Sigmoid colon (tissue), 6 donors: ENCODE measurements at regions not wholly inside any gene's neighbourhood (a gene's known extent, or its start where the extent isn't known, plus 50 kb on each side); places are given as distances from the start of the nearest gene placed in this dataset.

ENCODE experiments used
- DNase-seq: peaks from one replicate; pipeline ENCODE4 v3.0.0-alpha.2; 2019
- H3K27ac ChIP-seq, 4 donors: fragments of 200-600 bp; sonication (generic); one replicate each; pipeline ENCODE4 v1.5.1; 2016 to 2019; ENCODE audit warnings: mild to moderate bottlenecking in 1 of 4
- H3K27me3 ChIP-seq, 3 donors: fragments of 200-600 bp; sonication (generic); one replicate each; pipeline ENCODE4 v1.5.1; 2019; ENCODE audit warnings: mild to moderate bottlenecking in 1 of 3
- H3K36me3 ChIP-seq, 4 donors: fragments of 200-600 bp; sonication (generic); one replicate each; pipeline ENCODE4 v1.5.1; 2016 to 2019
- H3K4me1 ChIP-seq, 4 donors: fragments of 200-600 bp; sonication (generic); one replicate each; pipeline ENCODE4 v1.5.1; 2017 to 2019
- H3K4me3 ChIP-seq, 4 donors: fragments of 200-600 bp; sonication (generic); one replicate each; pipeline ENCODE4 v1.5.1; 2017 to 2019; ENCODE audit warnings: mild to moderate bottlenecking in 2 of 4, moderate library complexity in 1 of 4
- H3K9me3 ChIP-seq, 4 donors: fragments of 200-600 bp in 3 of 4; sonication (generic) in 3 of 4; one replicate each; pipeline versions ENCODE4 v1.5.1 to v1.6.1; 2013 to 2019
- CTCF ChIP-seq, 4 experiments: fragments of 450-650 bp in 3 of 4; fragments of 200-600 bp in 1 of 4; IDR thresholded peaks; one replicate each; pipeline ENCODE4 v1.5.1; 2016 to 2019; ENCODE audit warnings: antibody characterized with exemption in 4 of 4, mild to moderate bottlenecking in 3 of 4, moderate library complexity in 2 of 4
- EP300 ChIP-seq, 4 donors: sonication (generic); formaldehyde crosslinking; IDR thresholded peaks; one replicate each; pipeline ENCODE4 v1.6.1; 2017; ENCODE audit warnings: antibody characterized with exemption in 4 of 4
- POLR2A ChIP-seq, 2 donors: fragments of 450-650 bp; IDR thresholded peaks; one replicate each; pipeline ENCODE4 v1.6.1; 2016; ENCODE audit warnings: antibody characterized with exemption in 2 of 2, mild to moderate bottlenecking in 2 of 2, moderate library complexity in 2 of 2
- POLR2AphosphoS5 ChIP-seq, 4 donors: sonication (generic); formaldehyde crosslinking; IDR thresholded peaks; one replicate each; pipeline ENCODE4 v1.6.1; 2017; ENCODE audit warnings: antibody characterized with exemption in 4 of 4
- WGBS, 2 donors: extraction: QIAGEN DNeasy Blood & Tissue Kit; methylation state at CpG; one replicate each; pipeline ENCODE4 v1.1.7; 2013; 5-methylcytosine and 5-hydroxymethylcytosine counted together
- intact Hi-C: fragments of 100-400 bp; cut with DNase I; formaldehyde crosslinking; loops from one replicate; pipeline ENCODE4 v1.15.1; 2023
- donor health status: healthy with polysubstance abuse.
- donor health status: healthy.

- DNase-seq, result no peak
- TF ChIP-seq POLR2A (IDR thresholded peaks at IDR 0.05), result no peak
- no peak for TF ChIP-seq CTCF (IDR thresholded peaks at IDR 0.05)
- no peak for TF ChIP-seq EP300 (IDR thresholded peaks at IDR 0.05)
- no peak for TF ChIP-seq POLR2AphosphoS5 (IDR thresholded peaks at IDR 0.05)
- intact Hi-C loops, result no loop called here
- Histone ChIP-seq H3K27me3 (no peaks in the 10 kb centered on the region), H3K36me3 (no peaks in the 10 kb centered on the region), H3K27ac (no peak overlapping the region), H3K4me3 (no peak overlapping the region), H3K4me1 (peaks cover 0 to 13% (median 4%) of the 10 kb centered on the region in 4 donors), H3K9me3 (no peaks in the 10 kb centered on the region)
- WGBS, 2 donors, result 56 to 62% methylated on average over 5 of the region's 5 CpGs
Observed at GRCh38 chr10:117448802-117449201, 73.6 kb upstream of the PDZD8 start.

- H3K27me3 ChIP-seq, result no peaks in the 10 kb centered on the region
- H3K9me3 ChIP-seq, result no peaks in the 10 kb centered on the region
- peaks cover 0 to 33% (median 17%) of the 10 kb centered on the region in 4 donors for H3K4me1 ChIP-seq
- no peak for DNase-seq
- no peak overlapping the region for H3K4me3 ChIP-seq
- TF ChIP-seq CTCF (IDR thresholded peaks at IDR 0.05) (no peak), POLR2AphosphoS5 (IDR thresholded peaks at IDR 0.05) (no peak)
- H3K36me3 ChIP-seq, result no peaks in the 10 kb centered on the region
- intact Hi-C loops, result no loop called here
- H3K27ac ChIP-seq, result no peak overlapping the region
- 80 to 96% methylated on average over 3 of the region's 3 CpGs for WGBS, 2 donors
Observed at GRCh38 chr10:117445992-117446391, 70.8 kb upstream of the PDZD8 start.

- Histone ChIP-seq H3K9me3 (no peaks in the 10 kb centered on the region), H3K27me3 (no peaks in the 10 kb centered on the region), H3K4me3 (no peak overlapping the region), H3K27ac (no peak overlapping the region), H3K36me3 (no peaks in the 10 kb centered on the region), H3K4me1 (peaks cover 0 to 27% (median 13%) of the 10 kb centered on the region in 4 donors)
- DNase-seq, result no peak
- 92 to 96% methylated on average over 4 of the region's 4 CpGs for WGBS, 2 donors
- no peak for TF ChIP-seq EP300 (IDR thresholded peaks at IDR 0.05)
- TF ChIP-seq CTCF (IDR thresholded peaks at IDR 0.05), result no peak
- no peak for TF ChIP-seq POLR2A (IDR thresholded peaks at IDR 0.05)
- TF ChIP-seq POLR2AphosphoS5 (IDR thresholded peaks at IDR 0.05), result no peak
- intact Hi-C loops, result loop anchor here (5.0 kb wide), 5 partner anchors 33 to 798 kb away; partner anchors contain the start of gene PDZD8
Observed at GRCh38 chr10:117444497-117445040, 69.3 kb upstream of the PDZD8 start.

DNA sequence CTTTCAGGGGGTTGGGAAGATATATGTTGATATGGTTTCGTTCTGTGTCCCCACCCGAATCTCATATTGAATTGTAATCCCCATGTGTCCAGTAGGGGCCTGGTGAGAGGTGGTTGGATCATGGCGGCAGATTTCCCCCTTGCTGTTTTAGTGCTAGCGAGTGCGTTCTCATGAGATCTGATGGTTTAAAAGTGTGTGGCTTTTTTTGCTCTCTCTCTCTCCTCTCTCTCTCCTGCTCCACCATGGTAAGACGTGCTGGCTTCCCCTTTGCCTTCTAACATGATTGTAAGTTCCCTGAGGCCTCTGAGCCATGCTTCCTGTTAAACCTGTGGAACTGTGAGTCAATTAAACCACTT lies 68.4 kb upstream of the PDZD8 start:
- no peaks in the 10 kb centered on the region for H3K9me3 ChIP-seq
- WGBS, 2 donors, result 87 to 93% methylated on average over 6 of the region's 6 CpGs
- no peak overlapping the region for H3K4me3 ChIP-seq
- no peaks in the 10 kb centered on the region for H3K27me3 ChIP-seq
- TF ChIP-seq EP300 (IDR thresholded peaks at IDR 0.05), result no peak
- TF ChIP-seq CTCF (IDR thresholded peaks at IDR 0.05), result no peak
- TF ChIP-seq POLR2A (IDR thresholded peaks at IDR 0.05), result no peak
- no peak for TF ChIP-seq POLR2AphosphoS5 (IDR thresholded peaks at IDR 0.05)
- H3K27ac ChIP-seq, result peak overlapping the region in 3 of 4 donors; percentile 21 to 27 (median 22)
- intact Hi-C loops, result loop anchor here (2.0 to 5.0 kb wide), 6 partner anchors 19 to 799 kb away; partner anchors contain the start of gene PDZD8
- H3K36me3 ChIP-seq, result no peaks in the 10 kb centered on the region
- peaks cover 0 to 22% (median 13%) of the 10 kb centered on the region in 4 donors for H3K4me1 ChIP-seq
- DNase-seq, result no peak
